ENCODE measurements at regions not wholly inside any gene's neighbourhood (a gene's known extent, or its start where the extent isn't known, plus 50 kb on each side); places are given as distances from the start of the nearest gene placed in this dataset.

DNA sequence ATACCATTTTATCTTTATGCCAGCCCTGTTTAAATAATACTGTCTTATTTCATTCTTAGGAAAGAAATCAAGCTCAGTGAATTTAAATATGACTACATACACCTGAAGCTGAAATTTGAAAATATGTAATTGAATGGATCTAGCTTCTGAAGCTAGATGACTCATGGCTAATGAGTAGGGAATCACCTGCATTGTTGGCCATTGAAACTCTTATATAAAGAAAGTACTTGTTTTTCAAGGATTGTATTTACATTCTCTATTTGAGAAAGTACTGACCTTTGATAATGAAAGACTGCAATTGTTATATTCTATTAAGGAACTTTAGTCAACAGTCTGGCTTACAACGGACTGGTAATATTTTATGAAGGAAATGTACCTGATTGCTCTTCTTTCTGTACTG lies 346.7 kb upstream of the LRATD1 start:
- POLR2A ChIA-PET = no interaction called here
- Histone ChIP-seq H3K9me3 (ENCODE audit: control insufficient read depth, insufficient read depth, low read depth, low read length) (no peaks in the 10 kb centered on the region), H3K36me3 (ENCODE audit: control insufficient read depth, insufficient read depth, low read length) (no peaks in the 10 kb centered on the region), H3K4me1 (ENCODE audit: control insufficient read depth, insufficient read depth, low read length) (no peaks in the 10 kb centered on the region), H3K27ac (ENCODE audit: low read length) (no peak overlapping the region), H3K4me3 (ENCODE audit: low read depth in 2 of 2, low read length in 2 of 2) (no peak overlapping the region), H3K27me3 (ENCODE audit: control insufficient read depth, insufficient read depth, low read length) (no peaks in the 10 kb centered on the region)
- ATAC-seq = no peak
- no peak for DNase-seq (ENCODE audit: low read depth, low spot score)
- CTCF ChIA-PET = no interaction called here
- intact Hi-C loops (cut with micrococcal nuclease; ENCODE audit: unreplicated experiment) = no loop called here
- in situ Hi-C loops (cut with HindIII; ENCODE audit: low pct_unique_long_range_greater_than_20kb, low sequenced_read_pairs) = no loop called here
- no peak for TF ChIP-seq TCF7L2 (IDR thresholded peaks at IDR 0.05; ENCODE audit: low read depth, low read length)
- TF ChIP-seq SIN3A (IDR thresholded peaks at IDR 0.05; ENCODE audit: borderline replicate concordance, insufficient read depth, low read depth, low read length) = no peak
- TF ChIP-seq, protein P1, sequence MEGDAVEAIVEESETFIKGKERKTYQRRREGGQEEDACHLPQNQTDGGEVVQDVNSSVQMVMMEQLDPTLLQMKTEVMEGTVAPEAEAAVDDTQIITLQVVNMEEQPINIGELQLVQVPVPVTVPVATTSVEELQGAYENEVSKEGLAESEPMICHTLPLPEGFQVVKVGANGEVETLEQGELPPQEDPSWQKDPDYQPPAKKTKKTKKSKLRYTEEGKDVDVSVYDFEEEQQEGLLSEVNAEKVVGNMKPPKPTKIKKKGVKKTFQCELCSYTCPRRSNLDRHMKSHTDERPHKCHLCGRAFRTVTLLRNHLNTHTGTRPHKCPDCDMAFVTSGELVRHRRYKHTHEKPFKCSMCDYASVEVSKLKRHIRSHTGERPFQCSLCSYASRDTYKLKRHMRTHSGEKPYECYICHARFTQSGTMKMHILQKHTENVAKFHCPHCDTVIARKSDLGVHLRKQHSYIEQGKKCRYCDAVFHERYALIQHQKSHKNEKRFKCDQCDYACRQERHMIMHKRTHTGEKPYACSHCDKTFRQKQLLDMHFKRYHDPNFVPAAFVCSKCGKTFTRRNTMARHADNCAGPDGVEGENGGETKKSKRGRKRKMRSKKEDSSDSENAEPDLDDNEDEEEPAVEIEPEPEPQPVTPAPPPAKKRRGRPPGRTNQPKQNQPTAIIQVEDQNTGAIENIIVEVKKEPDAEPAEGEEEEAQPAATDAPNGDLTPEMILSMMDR (IDR thresholded peaks at IDR 0.05) = no peak
- no peak for TF ChIP-seq POLR2AphosphoS5 (IDR thresholded peaks at IDR 0.05; ENCODE audit: low read depth, low read length)
- TF ChIP-seq, protein P2, sequence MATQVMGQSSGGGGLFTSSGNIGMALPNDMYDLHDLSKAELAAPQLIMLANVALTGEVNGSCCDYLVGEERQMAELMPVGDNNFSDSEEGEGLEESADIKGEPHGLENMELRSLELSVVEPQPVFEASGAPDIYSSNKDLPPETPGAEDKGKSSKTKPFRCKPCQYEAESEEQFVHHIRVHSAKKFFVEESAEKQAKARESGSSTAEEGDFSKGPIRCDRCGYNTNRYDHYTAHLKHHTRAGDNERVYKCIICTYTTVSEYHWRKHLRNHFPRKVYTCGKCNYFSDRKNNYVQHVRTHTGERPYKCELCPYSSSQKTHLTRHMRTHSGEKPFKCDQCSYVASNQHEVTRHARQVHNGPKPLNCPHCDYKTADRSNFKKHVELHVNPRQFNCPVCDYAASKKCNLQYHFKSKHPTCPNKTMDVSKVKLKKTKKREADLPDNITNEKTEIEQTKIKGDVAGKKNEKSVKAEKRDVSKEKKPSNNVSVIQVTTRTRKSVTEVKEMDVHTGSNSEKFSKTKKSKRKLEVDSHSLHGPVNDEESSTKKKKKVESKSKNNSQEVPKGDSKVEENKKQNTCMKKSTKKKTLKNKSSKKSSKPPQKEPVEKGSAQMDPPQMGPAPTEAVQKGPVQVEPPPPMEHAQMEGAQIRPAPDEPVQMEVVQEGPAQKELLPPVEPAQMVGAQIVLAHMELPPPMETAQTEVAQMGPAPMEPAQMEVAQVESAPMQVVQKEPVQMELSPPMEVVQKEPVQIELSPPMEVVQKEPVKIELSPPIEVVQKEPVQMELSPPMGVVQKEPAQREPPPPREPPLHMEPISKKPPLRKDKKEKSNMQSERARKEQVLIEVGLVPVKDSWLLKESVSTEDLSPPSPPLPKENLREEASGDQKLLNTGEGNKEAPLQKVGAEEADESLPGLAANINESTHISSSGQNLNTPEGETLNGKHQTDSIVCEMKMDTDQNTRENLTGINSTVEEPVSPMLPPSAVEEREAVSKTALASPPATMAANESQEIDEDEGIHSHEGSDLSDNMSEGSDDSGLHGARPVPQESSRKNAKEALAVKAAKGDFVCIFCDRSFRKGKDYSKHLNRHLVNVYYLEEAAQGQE (IDR thresholded peaks at IDR 0.05; ENCODE audit: insufficient read depth in 1 of 2, low read depth in 2 of 2, low read length in 1 of 2) = no peak
- BruUV-seq (replicated peaks) = no TSS peak

DNA sequence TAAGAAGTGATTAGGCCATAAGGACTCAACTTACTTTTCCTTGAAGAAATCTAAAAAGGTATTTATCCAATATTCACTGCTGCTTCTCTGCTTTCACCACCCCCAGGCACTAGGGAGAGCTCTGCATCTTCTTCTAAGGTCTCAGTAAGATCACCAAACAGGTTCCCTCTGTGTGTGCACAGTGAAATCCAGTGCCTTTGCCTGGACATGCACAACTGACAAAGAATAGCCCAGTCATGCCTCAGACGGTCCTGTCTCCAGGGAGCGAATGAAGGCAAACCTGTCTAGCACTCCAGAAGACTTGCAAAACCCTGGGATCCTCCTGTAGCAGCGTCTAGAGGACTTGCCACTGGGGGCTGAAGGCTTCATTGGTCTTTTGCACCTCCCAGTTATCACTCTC lies 344.5 kb upstream of the LRATD1 start:
- Histone ChIP-seq H3K4me1 (ENCODE audit: control insufficient read depth, insufficient read depth, low read length) (no peaks in the 10 kb centered on the region), H3K36me3 (ENCODE audit: control insufficient read depth, insufficient read depth, low read length) (no peaks in the 10 kb centered on the region), H3K9me3 (ENCODE audit: control insufficient read depth, insufficient read depth, low read depth, low read length) (no peaks in the 10 kb centered on the region), H3K27me3 (ENCODE audit: control insufficient read depth, insufficient read depth, low read length) (no peaks in the 10 kb centered on the region), H3K27ac (ENCODE audit: low read length) (no peak overlapping the region), H3K4me3 (ENCODE audit: low read depth in 2 of 2, low read length in 2 of 2) (no peak overlapping the region)
- in situ Hi-C loops (cut with HindIII; ENCODE audit: low pct_unique_long_range_greater_than_20kb, low sequenced_read_pairs) (no loop called here), intact Hi-C loops (cut with micrococcal nuclease; ENCODE audit: unreplicated experiment) (no loop called here)
- DNase-seq (ENCODE audit: low read depth, low spot score) (no peak), ATAC-seq (no peak)
- BruUV-seq (replicated peaks) = no TSS peak
- ChIA-PET CTCF (no interaction called here), POLR2A (no interaction called here)
- TF ChIP-seq POLR2AphosphoS5 (IDR thresholded peaks at IDR 0.05; ENCODE audit: low read depth, low read length) (no peak), TCF7L2 (IDR thresholded peaks at IDR 0.05; ENCODE audit: low read depth, low read length) (no peak), SIN3A (IDR thresholded peaks at IDR 0.05; ENCODE audit: borderline replicate concordance, insufficient read depth, low read depth, low read length) (no peak)
- TF ChIP-seq, protein P2 (IDR thresholded peaks at IDR 0.05; ENCODE audit: insufficient read depth in 1 of 2, low read depth in 2 of 2, low read length in 1 of 2) = no peak
- TF ChIP-seq, protein P1 (IDR thresholded peaks at IDR 0.05) = no peak

Measured in Panc1 (cell line).